A549 (cell line): ENCODE measurements at regions not wholly inside any gene's neighbourhood (a gene's known extent, or its start where the extent isn't known, plus 50 kb on each side); places are given as distances from the start of the nearest gene placed in this dataset.

ENCODE experiments used
- CHD2 ChIP-seq: fragments of 150-350 bp; IDR thresholded peaks from 2 replicates; pipeline ENCODE4 v1.6.1; 2014; ENCODE audit warnings: low read length; ENCODE audit not compliant: partially characterized antibody
- FOSL2 ChIP-seq, 2 experiments: fragments of 450-650 bp in 1 of 2; fragments of >200 bp in 1 of 2; sonication (Bioruptor Twin) in 1 of 2; formaldehyde crosslinking; IDR thresholded peaks; 2 replicates each; pipeline versions ENCODE4 v1.5.0 to v1.6.1; 2016 to 2020; ENCODE audit warnings: mild to moderate bottlenecking in 1 of 2, moderate library complexity in 1 of 2
- HOXA7 ChIP-seq: fragments of 250-450 bp; sonication (Bioruptor Pico); IDR thresholded peaks from 2 replicates; pipeline ENCODE4 v1.5.0; 2020; ENCODE audit warnings: mild to moderate bottlenecking, moderate library complexity
- KDM5A ChIP-seq: fragments of 200-600 bp; sonication (generic); IDR thresholded peaks from 2 replicates; pipeline ENCODE4 v1.6.1; 2016; ENCODE audit warnings: antibody characterized with exemption, mild to moderate bottlenecking
- MAX ChIP-seq: IDR thresholded peaks from 2 replicates; pipeline ENCODE4 v1.6.1; 2012
- MAZ ChIP-seq: fragments of 150-350 bp; IDR thresholded peaks from 2 replicates; pipeline ENCODE4 v1.6.1; 2014; ENCODE audit warnings: antibody characterized with exemption, low read depth, low read length, borderline replicate concordance
- POLR2A ChIP-seq: IDR thresholded peaks from 2 replicates; pipeline ENCODE4 v1.6.1; 2012; ENCODE audit warnings: mild to moderate bottlenecking, low read length
- RAD21 ChIP-seq, 2 experiments: fragments of >200 bp in 1 of 2; sonication (Bioruptor Twin) in 1 of 2; formaldehyde crosslinking in 1 of 2; IDR thresholded peaks in 1 of 2; conservative IDR thresholded peaks in 1 of 2; 2 replicates in 1 of 2; 3 replicates in 1 of 2; pipeline ENCODE4 v1.6.1; 2012 to 2018; ENCODE audit warnings: inconsistent platforms in 1 of 2
- REST ChIP-seq: fragments of 200-600 bp; sonication (generic); IDR thresholded peaks from 2 replicates; pipeline ENCODE4 v1.6.1; 2016; ENCODE audit warnings: antibody characterized with exemption, mild to moderate bottlenecking, moderate library complexity
- RFX5 ChIP-seq: fragments of 450-650 bp; IDR thresholded peaks from 2 replicates; pipeline ENCODE4 v1.7.1; 2014; ENCODE audit warnings: antibody characterized with exemption, mild to moderate bottlenecking, moderate library complexity
- ZNF302 ChIP-seq: fragments of 250-450 bp; sonication (Bioruptor Pico); IDR thresholded peaks from 2 replicates; pipeline ENCODE4 v1.9.0; 2021; ENCODE audit warnings: inconsistent platforms, mild to moderate bottlenecking, moderate library complexity
- ZSCAN20 ChIP-seq: fragments of 250-450 bp; sonication (Bioruptor Pico); IDR thresholded peaks from 2 replicates; pipeline ENCODE4 v1.8.0; 2022; ENCODE audit warnings: mild to moderate bottlenecking, moderate library complexity
- TF ChIP-seq, protein P1 (sequence below): fragments of >200 bp; sonication (Bioruptor Twin); formaldehyde crosslinking; IDR thresholded peaks from 3 replicates; pipeline ENCODE4 v1.5.1; 2016
- TF ChIP-seq, protein P2 (sequence below): fragments of 450-650 bp; IDR thresholded peaks from 2 replicates; pipeline ENCODE4 v1.6.1; 2014; ENCODE audit warnings: antibody characterized with exemption

GRCh38 chr3:177334803-177335202 lies 137.5 kb upstream of the TBL1XR1 start:
- no peak for TF ChIP-seq CHD2
- no peak for TF ChIP-seq REST
- TF ChIP-seq ZSCAN20 (CRISPR knock-in tag): no peak
- TF ChIP-seq, protein P1, sequence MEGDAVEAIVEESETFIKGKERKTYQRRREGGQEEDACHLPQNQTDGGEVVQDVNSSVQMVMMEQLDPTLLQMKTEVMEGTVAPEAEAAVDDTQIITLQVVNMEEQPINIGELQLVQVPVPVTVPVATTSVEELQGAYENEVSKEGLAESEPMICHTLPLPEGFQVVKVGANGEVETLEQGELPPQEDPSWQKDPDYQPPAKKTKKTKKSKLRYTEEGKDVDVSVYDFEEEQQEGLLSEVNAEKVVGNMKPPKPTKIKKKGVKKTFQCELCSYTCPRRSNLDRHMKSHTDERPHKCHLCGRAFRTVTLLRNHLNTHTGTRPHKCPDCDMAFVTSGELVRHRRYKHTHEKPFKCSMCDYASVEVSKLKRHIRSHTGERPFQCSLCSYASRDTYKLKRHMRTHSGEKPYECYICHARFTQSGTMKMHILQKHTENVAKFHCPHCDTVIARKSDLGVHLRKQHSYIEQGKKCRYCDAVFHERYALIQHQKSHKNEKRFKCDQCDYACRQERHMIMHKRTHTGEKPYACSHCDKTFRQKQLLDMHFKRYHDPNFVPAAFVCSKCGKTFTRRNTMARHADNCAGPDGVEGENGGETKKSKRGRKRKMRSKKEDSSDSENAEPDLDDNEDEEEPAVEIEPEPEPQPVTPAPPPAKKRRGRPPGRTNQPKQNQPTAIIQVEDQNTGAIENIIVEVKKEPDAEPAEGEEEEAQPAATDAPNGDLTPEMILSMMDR: no peak
- TF ChIP-seq POLR2A: no peak
- no peak for TF ChIP-seq RFX5
- TF ChIP-seq ZNF302 (CRISPR knock-in tag): no peak
- TF ChIP-seq MAX: no peak
- TF ChIP-seq, protein P2, sequence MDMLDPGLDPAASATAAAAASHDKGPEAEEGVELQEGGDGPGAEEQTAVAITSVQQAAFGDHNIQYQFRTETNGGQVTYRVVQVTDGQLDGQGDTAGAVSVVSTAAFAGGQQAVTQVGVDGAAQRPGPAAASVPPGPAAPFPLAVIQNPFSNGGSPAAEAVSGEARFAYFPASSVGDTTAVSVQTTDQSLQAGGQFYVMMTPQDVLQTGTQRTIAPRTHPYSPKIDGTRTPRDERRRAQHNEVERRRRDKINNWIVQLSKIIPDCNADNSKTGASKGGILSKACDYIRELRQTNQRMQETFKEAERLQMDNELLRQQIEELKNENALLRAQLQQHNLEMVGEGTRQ: no peak
- no peak for TF ChIP-seq MAZ
- no peak for TF ChIP-seq FOSL2 (IDR thresholded peaks at IDR 0.05)
- no peak for TF ChIP-seq FOSL2 (CRISPR knock-in tag; IDR thresholded peaks at IDR 0.05)
- no peak for TF ChIP-seq RAD21 (conservative IDR thresholded peaks at IDR 0.05 in 1 of 2, IDR thresholded peaks at IDR 0.05 in 1 of 2)
- TF ChIP-seq HOXA7: no peak
- TF ChIP-seq KDM5A: no peak
